ENCODE measurements at regions not wholly inside any gene's neighbourhood (a gene's known extent, or its start where the extent isn't known, plus 50 kb on each side); places are given as distances from the start of the nearest gene placed in this dataset.

- TF ChIP-seq SRF (IDR thresholded peaks at IDR 0.05; ENCODE audit: low read depth, low read length) = no peak
- TF ChIP-seq MAX (IDR thresholded peaks at IDR 0.05) = no peak
- TF ChIP-seq SP1 (IDR thresholded peaks at IDR 0.05; ENCODE audit: low read depth, low read length) = no peak
- no peak for TF ChIP-seq SIN3A (conservative IDR thresholded peaks at IDR 0.05 in 1 of 2, IDR thresholded peaks at IDR 0.05 in 1 of 2; ENCODE audit: low read depth in 1 of 2, low read length in 2 of 2)
- TF ChIP-seq CEBPB (IDR thresholded peaks at IDR 0.05; ENCODE audit: low read depth, low read length) = no peak
Measured at GRCh38 chr14:59096303-59096702, 92.2 kb upstream of the DAAM1 start (continued).
